ENCODE measurements at regions not wholly inside any gene's neighbourhood (a gene's known extent, or its start where the extent isn't known, plus 50 kb on each side); places are given as distances from the start of the nearest gene placed in this dataset.

DNA sequence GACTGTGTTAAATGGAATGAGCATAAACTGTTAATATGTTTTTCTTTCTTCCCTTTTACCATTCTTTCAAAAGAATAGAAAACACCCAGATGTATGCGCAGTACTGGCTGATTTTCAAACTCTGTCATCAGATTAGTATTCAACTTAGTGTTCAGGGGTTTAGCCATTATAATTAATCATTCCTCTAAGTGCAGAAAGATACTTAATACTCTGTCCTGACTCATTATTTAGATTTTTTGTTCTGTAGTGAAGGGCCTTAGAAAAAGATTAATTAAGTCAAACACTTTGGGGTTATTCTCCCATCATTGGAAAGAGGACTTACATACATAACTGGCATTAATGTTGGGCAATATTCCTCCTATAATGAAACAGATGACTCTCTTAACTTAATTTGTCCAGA lies 1316.7 kb upstream of the SLC10A2 start:
- no peak for DNase-seq

DNA sequence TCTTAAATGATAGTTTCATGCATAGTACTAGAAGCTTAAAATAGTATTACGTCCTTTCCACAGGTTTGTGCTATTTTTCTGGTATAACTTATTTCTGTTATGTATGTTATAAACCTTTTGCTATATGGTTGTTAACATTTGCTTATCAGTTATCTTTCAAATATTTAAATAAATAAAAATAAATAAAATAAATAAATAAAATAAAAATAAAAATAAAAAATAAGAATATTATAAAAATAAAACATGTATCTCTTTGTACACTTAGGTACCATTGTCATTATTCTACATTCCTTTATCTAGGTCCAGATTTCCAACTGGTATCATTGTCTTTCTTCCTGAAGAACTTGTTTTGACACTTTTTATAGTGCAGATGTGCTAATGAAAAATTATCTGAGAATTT lies 1310.4 kb upstream of the SLC10A2 start:
- no peak for DNase-seq

DNA sequence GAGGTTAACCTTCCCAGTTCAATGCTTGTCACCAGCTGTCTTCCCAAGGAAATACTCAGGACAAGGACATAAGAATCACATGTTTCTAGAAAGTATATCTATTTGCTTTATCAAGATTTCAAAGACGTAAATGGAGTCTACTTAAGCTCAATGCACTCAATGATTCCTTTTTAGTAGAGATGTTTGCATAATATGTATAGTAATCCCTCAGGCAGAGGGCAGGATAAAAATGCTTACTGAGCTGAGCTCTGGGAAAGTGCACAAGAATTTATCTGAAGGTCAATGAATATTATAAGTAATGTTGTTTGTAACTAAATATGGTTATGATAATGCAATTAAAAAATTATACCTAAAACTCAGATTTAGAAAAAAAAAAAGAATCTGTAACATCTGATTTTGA lies 1309.4 kb upstream of the SLC10A2 start:
- DNase-seq = no peak

DNA sequence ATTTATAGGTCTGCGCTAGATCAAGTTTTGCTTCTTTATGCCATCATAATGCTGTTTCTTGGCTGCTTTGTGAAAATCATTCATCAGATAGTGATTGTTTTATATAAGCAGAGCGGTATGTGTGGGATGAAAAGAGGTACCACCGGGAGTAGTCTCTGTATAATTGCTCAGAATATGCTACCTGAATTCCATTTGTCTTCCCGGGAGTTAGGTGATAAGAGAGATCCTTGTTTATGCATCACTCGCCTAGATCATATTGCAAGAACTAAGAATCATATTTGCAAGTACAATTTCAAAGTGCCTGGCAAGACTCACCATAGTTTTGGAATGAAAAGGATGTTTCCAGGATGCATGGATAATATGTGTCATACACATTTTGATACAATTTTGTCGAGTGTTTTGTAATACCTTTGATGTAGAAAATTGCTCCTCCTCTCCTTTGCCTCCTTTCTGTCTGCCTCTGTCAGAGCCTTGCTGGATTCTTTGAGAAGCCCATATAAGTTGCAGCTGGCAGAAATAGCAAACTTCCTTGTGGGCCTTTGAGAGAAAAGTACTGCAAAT lies 1306.0 kb upstream of the SLC10A2 start:
- DNase-seq = no peak

DNA sequence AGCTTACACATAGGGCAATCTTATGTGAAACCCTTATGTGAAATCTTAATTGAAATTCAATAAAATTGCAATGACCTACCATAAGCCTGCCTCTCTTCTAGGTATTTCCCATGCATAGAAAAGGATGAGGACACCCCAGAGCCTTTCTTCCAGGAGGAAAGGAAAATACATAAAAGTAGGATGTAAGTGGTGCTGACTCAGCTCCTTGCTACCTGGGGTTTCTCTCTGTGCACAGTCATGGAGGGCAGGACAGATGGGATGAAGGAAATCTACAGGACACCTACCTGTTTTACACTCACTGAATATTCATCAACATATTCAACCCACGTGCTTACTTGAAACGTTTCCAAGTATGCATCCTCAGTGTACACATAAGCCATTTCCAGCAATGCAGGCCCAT lies 1299.2 kb upstream of the SLC10A2 start:
- no peak for DNase-seq

DNA sequence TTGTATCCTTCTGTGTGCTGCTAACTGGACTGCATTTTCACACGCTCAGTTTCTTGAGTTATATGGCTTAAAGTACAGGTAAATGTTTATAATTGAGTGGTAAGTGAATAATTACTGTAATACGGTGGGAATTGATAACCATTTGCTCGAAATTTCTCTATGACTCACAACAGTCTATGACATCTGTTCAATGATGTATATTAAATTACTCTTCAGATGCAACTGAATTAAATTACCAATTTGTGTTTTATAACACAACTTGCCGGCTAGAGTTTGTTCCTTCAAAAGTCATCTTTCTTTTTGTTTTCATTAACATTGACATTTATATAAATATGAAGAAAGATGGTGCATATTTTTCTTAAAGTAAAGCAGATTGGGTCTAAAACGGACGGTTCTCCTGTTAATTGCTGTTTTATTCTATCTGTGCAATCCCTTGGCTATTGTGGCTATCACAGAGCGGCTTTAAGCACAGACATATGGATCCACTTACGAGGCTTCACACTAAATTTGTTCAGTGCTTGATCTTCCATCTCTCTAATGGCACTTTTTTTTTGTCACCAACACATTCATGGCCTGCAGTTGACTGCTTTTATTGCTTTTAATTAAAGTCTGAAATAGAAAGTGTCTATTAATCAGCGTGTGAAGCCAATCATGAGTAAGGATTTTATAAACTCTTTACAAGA lies 1291.6 kb upstream of the SLC10A2 start:
- no peak for DNase-seq

DNA sequence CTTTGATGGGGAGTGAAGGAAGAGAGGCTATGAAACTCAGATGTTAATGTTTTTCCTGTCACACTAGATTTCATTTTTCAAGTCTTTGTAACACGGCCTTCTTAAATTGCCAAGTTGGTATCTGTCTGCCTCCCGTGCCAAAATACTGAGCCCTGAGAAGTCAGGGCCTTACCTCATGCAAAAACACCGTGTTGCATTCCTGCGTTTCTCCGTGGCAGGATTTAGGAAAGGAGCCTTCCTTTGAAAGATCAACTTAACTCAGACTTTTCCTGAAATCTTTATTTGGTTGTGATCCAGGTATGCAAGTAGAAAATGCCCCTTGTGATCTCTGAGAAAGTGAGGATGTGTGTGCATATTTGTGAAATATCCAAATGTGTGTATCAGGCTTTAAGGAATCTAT lies 1291.0 kb upstream of the SLC10A2 start:
- no peak for DNase-seq

DNA sequence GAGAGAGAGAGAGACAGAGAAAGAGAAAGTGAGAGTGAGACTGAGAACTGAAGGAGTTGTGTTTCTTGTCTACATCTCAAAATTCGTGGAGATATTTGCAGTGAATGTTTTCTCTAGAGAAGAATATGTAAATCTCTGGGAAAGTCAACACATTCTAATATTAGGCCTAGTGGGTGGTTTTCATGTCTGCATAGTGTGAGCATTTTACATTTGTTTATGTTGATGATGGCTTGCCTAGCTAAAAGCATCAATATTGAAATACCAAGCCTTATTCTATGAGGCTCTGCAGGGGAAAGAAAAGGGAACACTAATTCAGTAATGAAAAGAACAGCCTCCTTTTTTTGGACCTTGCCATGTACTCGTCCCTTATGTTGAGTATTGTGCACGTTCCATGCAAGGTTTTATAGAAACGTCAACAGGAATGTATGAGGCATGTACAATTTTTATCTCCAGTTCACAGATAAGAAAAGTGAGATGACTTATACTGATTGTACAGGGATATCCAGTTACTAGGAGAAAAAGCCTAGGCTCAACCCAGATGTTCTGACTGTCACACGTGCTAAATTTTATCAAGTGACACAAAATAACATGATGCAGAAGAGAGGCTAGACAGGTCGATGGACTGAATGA lies 1288.9 kb upstream of the SLC10A2 start:
- DNase-seq = no peak

DNA sequence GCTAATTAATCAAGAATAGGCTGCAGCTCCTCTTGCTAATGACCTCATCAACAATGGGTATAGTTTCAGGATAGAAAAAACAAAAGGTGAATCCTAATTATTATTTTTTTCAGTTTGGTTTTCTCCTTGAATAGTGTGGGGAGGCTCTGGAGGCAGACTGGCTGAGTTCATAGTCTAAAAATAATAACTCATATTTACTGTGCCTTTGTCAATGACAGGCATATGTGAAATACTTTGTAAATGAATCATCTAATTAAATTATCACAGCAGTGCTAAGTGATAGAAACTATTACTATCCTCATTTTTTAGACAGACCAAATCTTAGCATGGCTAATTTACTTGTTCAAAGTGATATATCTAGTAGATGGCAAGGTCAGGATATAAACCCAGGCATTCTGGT lies 1261.0 kb upstream of the SLC10A2 start:
- DNase-seq = no peak

DNA sequence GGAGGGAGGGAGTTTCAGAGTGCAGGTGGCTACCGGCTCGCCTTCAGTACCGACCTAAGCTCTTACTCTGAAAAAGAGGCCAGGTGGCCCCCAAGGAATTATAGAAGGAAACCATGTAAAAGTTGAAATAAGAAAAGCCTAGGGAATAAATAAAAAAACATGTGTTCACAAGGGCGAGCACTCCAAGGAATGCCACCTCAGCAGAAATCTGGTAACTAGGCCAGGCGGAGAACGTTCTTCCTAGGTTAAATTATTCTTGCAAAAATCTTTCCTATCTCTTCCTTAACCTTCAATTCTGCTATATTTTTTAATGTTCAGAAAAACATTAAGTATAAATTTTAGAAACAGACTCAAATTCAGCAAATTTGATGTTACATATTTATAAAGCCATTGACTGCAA lies 1260.3 kb upstream of the SLC10A2 start:
- no peak for DNase-seq

DNA sequence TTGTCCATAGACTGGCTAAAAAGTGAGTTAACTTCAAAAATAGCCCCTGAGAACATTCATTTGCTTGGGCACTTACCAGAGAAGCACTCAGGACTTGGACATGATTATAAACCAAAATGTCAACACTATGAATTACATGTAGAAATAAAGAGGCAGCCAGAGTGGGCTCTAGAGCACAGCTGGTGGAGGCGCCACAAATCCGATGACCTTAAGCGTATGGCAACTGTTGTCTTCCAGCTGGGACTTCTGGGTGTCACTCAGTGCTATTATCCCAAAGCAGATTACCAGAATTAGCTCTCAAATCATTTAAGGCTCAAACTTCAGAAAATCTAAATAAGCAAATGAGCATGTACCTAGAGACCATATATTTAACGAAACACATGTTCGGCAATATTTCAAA lies 1255.5 kb upstream of the SLC10A2 start:
- no peak for DNase-seq

DNA sequence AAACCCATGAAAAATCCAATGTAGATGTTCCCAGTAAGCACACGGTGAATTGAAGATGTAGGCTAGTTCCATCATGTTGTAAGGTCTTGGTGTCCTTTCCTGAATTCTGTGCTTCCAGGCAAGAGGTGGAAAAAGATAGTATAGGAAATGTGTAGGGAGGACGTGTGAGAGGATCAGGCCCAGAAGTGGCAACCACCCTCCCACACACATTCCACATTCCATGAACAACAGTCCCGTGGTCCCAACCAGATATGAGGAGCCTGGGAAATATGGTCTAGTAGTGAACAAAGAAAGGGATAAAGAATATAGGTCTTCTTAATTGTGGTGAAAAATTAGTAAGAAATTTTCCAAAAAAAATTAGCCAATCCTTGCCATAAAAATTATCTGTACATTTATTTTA lies 1254.2 kb upstream of the SLC10A2 start:
- DNase-seq = no peak

DNA sequence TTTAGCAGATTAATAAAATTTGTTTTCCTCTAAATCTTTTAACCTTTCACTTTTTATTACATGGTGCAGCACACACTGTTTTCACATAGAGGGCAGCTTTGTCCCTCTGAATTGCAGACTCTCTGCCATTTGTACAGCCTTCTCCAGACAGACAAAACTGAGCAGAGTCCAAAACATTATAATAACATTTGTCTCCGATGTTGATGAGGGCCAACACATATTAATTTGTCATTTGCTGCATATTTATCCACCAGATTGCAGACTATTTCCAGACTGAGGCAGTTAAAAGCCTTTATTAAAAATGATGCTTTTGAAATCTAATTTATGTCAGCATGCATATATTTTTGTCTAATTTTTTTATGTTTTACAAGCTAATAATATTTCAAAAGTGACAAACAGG lies 1251.9 kb upstream of the SLC10A2 start:
- peak in 4 of 51 donors; percentile 0 to 3 (median 1) for DNase-seq

DNA sequence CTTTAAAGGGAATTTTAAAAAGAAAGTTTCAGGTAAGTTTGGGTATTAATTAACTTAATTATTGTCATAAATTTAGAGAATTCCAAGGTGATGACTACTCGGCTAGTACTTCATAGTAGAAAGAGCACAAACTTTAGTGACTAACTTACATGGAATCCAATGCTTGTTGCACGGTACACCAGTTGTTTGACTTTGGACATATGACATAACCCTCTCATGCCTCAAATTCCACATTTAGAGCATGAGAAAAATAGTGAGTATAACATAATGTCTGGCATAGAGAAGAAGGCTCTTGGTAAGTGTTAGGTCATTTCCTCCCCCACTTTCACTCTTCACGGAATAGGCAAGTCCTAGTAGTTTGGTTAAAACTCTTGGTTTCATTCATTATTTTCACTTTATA lies 1249.4 kb upstream of the SLC10A2 start:
- DNase-seq = no peak

DNA sequence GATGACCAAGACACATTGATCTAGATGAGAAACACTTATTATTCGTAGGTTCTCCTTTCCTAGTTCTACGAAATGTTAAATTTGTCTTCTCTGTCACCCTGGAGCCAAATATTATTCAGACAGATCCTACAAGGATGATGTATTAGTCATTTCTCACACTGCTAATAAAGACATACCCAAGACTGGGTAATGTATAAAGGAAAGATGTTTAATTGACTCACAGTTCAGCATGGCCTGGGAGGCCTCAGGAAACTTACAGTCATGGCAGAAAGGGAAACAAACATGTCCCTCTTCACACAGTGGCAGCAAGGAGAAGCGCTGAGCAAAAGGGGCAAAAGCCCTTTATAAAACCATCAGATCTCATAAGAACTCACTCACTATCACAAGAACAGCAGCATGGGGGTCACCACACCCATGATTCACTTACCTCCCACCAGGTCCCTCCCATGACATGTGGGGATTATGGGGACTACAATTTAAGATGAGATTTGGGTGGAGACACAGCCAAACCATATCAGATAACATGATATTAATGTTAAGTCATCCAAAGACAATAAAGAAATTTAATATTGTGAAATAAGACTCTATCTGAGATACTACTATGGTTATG lies 1248.8 kb upstream of the SLC10A2 start:
- DNase-seq = no peak

DNA sequence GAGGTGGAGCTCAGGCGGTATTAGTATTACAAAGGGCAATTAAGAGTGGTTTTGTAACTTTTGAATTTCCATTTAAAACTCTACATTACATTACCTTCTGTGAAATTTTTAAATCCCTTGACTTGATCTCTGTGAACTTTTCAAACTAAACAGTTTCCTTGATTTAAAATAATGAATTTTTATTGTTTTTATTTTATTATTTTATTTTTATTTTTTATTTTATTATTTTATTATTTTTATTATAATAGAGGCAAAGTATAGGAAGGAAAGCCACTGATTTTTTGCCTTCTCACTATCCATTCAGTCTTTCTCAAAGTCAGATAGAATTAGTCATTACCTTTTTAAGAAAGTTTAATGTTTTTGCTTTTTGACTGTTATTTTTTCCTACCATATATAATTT lies 1248.1 kb upstream of the SLC10A2 start:
- no peak for DNase-seq

DNA sequence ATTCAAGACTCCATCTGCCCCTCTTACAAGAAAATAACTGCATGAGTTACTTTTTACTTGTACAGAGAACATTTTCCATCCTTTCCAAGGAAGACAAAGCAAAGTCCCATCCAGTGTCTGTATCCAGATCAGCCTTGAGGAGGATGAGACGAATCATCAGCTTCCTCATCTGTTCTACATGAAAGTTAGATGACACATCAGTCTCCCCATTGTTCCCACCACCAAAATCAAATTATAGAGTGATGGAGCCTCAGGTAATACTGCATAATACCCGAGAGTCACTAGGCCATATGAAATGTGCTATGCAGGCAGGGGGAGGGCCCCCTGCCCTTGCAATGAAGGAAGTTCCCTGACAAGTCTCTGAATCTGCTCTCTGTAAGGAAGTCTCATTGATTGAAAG lies 1244.6 kb upstream of the SLC10A2 start:
- DNase-seq = no peak

DNA sequence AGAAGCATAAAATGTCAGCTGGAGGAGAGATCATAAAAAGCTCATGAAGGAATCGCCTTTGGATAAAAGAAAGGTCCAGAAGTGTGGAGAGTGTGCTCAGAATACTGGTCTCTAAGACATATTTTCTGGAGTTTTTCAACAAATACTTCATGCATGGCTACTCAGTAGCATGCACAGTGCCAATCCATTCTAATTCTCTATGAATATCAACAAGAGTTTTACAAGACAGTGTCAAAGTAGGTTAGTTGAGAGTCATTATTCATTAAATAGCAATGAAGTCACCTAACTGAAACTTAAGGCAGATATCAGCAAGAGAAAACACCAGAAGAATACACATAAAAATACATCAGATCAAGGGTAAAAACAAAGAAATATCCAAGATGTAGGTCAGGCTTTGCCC lies 1243.2 kb upstream of the SLC10A2 start:
- no peak for DNase-seq

DNA sequence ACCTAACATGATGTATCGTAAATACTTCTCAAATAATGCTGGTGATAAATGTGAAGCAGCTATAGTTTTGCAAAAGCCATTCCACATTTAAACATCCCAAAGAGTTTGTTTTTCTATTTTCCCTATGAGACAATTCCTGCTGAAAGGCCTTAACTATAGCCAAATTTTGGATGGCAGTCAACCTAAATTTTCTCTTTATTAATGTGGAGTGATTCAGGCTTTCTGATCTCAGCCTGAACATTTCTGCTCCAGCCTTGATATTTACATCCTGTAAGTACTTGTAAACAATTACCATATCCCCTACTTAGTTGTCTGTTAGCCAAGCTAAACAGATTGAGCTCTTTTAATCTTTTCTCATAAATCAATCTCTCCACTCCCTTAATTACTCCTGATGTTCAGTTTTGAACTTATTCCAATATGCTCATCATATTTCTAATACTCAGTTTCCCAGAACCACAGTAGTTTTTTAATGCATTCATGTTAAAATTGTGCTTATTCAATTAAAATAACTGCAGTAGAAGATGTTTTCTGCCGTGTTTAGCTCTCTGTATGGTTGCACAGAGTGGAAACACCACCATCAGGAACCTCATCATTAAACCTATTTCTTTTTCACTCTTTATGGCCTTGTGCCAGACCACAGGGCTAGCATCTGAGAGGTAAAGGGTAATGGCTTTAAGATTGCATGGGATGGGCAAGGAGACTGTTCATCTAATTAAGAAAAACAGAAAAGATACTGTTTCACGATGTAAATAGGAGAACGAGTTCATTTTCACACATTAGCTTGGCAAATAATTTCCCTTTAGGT lies 1235.2 kb upstream of the SLC10A2 start:
- DNase-seq = no peak

DNA sequence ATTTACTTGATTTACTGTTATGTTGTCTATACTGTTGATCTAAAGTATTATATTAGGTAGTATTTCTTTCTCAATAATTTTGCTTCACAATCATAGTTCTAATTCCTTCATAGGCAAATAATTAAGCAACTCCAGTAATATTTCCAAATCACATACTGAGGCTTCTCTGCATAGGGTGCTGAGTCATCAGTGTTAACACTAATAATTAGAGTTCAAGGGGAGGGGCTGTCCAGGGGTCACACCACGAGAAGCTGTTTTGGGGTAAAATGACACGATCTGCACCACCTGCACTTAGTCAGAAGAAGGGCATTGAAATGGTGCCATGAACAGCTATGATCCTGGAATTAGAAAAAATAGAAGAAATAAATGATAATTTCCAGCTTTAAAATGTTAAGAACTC lies 1230.9 kb upstream of the SLC10A2 start:
- no peak for DNase-seq

DNA sequence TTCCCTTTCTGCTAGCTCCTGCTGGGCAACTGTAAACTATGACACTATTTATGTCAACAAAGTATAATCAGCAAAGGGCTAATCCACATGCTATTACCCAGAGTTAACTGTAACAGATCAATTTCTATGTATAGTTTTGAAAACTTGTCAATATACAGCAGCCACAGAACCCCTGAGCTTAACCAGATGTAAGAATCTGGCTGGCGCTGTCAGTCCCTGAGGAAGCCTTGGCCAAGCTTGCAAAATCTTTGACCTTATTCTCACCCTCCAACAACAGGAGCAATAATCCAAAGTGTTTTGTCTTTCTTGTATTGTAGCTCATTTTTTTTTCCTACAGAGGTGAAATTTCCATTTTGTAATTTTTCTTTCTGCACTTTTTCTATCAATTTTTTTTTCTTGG lies 1230.1 kb upstream of the SLC10A2 start:
- DNase-seq = no peak

DNA sequence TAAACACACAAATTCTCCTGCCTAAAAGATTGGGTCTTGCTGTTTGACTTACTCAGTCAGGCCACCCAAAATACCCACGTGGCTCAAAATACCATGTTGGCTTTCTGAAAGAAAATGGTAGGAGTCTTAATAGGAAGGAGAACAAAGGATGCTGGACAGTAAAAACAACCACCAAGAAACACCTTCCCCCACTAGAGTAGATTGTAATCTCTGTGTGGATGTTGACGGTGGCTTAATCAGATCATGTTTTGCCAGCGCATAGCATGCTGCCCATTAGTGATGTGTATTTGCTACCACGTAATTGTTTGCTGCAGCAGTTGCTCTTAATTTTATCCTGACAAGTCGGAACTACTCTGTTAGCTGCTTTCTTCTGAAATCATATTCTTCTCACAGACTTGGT lies 1229.3 kb upstream of the SLC10A2 start:
- no peak for DNase-seq

Measured in hypothalamus (tissue), 51 donors.